Mesodermal cell (in vitro differentiated cells): ENCODE measurements at regions not wholly inside any gene's neighbourhood (a gene's known extent, or its start where the extent isn't known, plus 50 kb on each side); places are given as distances from the start of the nearest gene placed in this dataset.
"Not testable (repeated sequence)": the region's sequence is repeated elsewhere in the genome, so short reads cannot be mapped to it uniquely, and the experiment has no call there.

ENCODE experiments used
- H3K27ac ChIP-seq: 2 replicates; pipeline ENCODE4 v1.7.0; 2013; ENCODE audit warnings: mild to moderate bottlenecking, low read depth, low read length, moderate library complexity; ENCODE audit not compliant: severe bottlenecking
- H3K36me3 ChIP-seq: 2 replicates; pipeline ENCODE4 v1.7.1; 2013; ENCODE audit warnings: mild to moderate bottlenecking, low read length, moderate library complexity; ENCODE audit not compliant: control insufficient read depth, insufficient read depth
- H3K4me1 ChIP-seq: one replicate; pipeline ENCODE4 v1.7.1; 2013; ENCODE audit warnings: mild to moderate bottlenecking, low read length; ENCODE audit not compliant: insufficient read depth, control insufficient read depth, poor library complexity, severe bottlenecking
- H3K4me3 ChIP-seq: 2 replicates; pipeline ENCODE4 v1.7.0; 2013; ENCODE audit warnings: low read length, control low read depth, mild to moderate bottlenecking; ENCODE audit not compliant: insufficient read depth, poor library complexity, severe bottlenecking; ENCODE audit errors: extremely low read depth
- H3K9me3 ChIP-seq: 2 replicates; pipeline ENCODE4 v1.7.1; 2013; ENCODE audit warnings: mild to moderate bottlenecking, low read length, moderate library complexity; ENCODE audit not compliant: control insufficient read depth
- WGBS, 2 experiments: methylation state at CpG; one replicate each; pipeline ENCODE4 v1.1.5; 2013; ENCODE audit warnings: missing lambda C conversion rate in 2 of 2; ENCODE audit not compliant: insufficient coverage in 2 of 2; 5-methylcytosine and 5-hydroxymethylcytosine counted together

GRCh38 chr5:122599000-122599399 lies 175.9 kb upstream of the SNX2 start:
- H3K4me1 ChIP-seq, result no peaks in the 10 kb centered on the region
- no peak overlapping the region for H3K27ac ChIP-seq
- H3K4me3 ChIP-seq, result no peak overlapping the region
- peaks cover 10% of the 10 kb centered on the region for H3K9me3 ChIP-seq
- no peaks in the 10 kb centered on the region for H3K36me3 ChIP-seq

GRCh38 chr5:122600924-122601323 lies 174.0 kb upstream of the SNX2 start:
- no peak overlapping the region for H3K27ac ChIP-seq
- H3K36me3 ChIP-seq, result no peaks in the 10 kb centered on the region
- no peaks in the 10 kb centered on the region for H3K4me1 ChIP-seq
- peaks cover 10% of the 10 kb centered on the region for H3K9me3 ChIP-seq
- H3K4me3 ChIP-seq, result no peak overlapping the region
- 87 to 100% methylated on average over 1 of the region's 1 CpG for WGBS, 2 experiments

- H3K27ac ChIP-seq, result no peak overlapping the region
- no peaks in the 10 kb centered on the region for H3K4me1 ChIP-seq
- no peaks in the 10 kb centered on the region for H3K36me3 ChIP-seq
- 78% methylated on average over 1 of the region's 1 CpG; no CpG with 5 or more reads in 1 of the 2 experiments for WGBS, 2 experiments
- H3K9me3 ChIP-seq, result peaks cover 10% of the 10 kb centered on the region
- no peak overlapping the region for H3K4me3 ChIP-seq
Observed at GRCh38 chr5:122602700-122603099, 172.2 kb upstream of the SNX2 start.

GRCh38 chr5:122605236-122605635 lies 169.6 kb upstream of the SNX2 start:
- H3K36me3 ChIP-seq, result no peaks in the 10 kb centered on the region
- 94 to 100% methylated on average over 2 to 3 of the region's 4 CpGs for WGBS, 2 experiments

GRCh38 chr5:122607818-122608217 lies 167.1 kb upstream of the SNX2 start:
- no peaks in the 10 kb centered on the region for H3K36me3 ChIP-seq
- no peak overlapping the region for H3K4me3 ChIP-seq
- no peaks in the 10 kb centered on the region for H3K9me3 ChIP-seq
- H3K4me1 ChIP-seq, result no peaks in the 10 kb centered on the region
- no peak overlapping the region for H3K27ac ChIP-seq
- no CpG with 5 or more reads among the region's 3 CpGs for WGBS, 2 experiments

More at GRCh38 chr5:122605236-122605635, 169.6 kb upstream of the SNX2 start:
- Histone ChIP-seq H3K4me1 (no peaks in the 10 kb centered on the region), H3K9me3 (peaks cover 10% of the 10 kb centered on the region), H3K27ac (no peak overlapping the region), H3K4me3 (no peak overlapping the region)

GRCh38 chr5:122608222-122608621 lies 166.7 kb upstream of the SNX2 start:
- Histone ChIP-seq H3K4me1 (no peaks in the 10 kb centered on the region), H3K4me3 (no peak overlapping the region), H3K27ac (no peak overlapping the region), H3K9me3 (no peaks in the 10 kb centered on the region), H3K36me3 (no peaks in the 10 kb centered on the region)
- WGBS, 2 experiments, result 100% methylated on average over 1 of the region's 3 CpGs; no CpG with 5 or more reads in 1 of the 2 experiments

- no peaks in the 10 kb centered on the region for H3K9me3 ChIP-seq
- H3K4me1 ChIP-seq, result no peaks in the 10 kb centered on the region
- no peak overlapping the region for H3K27ac ChIP-seq
- no CpG with 5 or more reads among the region's 2 CpGs for WGBS, 2 experiments
- H3K36me3 ChIP-seq, result no peaks in the 10 kb centered on the region
- H3K4me3 ChIP-seq, result no peak overlapping the region
Observed at GRCh38 chr5:122611406-122611805, 163.5 kb upstream of the SNX2 start.

- H3K9me3 ChIP-seq, result no peaks in the 10 kb centered on the region
- no peak overlapping the region for H3K4me3 ChIP-seq
- no peak overlapping the region for H3K27ac ChIP-seq
- no peaks in the 10 kb centered on the region for H3K36me3 ChIP-seq
- 69 to 93% methylated on average over 3 of the region's 5 CpGs for WGBS, 2 experiments
- no peaks in the 10 kb centered on the region for H3K4me1 ChIP-seq
Observed at GRCh38 chr5:122612901-122613300, 162.0 kb upstream of the SNX2 start.

GRCh38 chr5:122615146-122615545 lies 159.7 kb upstream of the SNX2 start:
- no peak overlapping the region for H3K4me3 ChIP-seq
- no peak overlapping the region for H3K27ac ChIP-seq
- no CpG with 5 or more reads among the region's 1 CpG for WGBS, 2 experiments
- no peaks in the 10 kb centered on the region for H3K4me1 ChIP-seq
- no peaks in the 10 kb centered on the region for H3K9me3 ChIP-seq
- H3K36me3 ChIP-seq, result no peaks in the 10 kb centered on the region

GRCh38 chr5:122615832-122616231 lies 159.0 kb upstream of the SNX2 start:
- Histone ChIP-seq H3K27ac (no peak overlapping the region), H3K36me3 (no peaks in the 10 kb centered on the region), H3K9me3 (no peaks in the 10 kb centered on the region), H3K4me3 (no peak overlapping the region), H3K4me1 (no peaks in the 10 kb centered on the region)

- not testable (repeated sequence) for H3K9me3 ChIP-seq, H3K4me3 ChIP-seq, H3K27ac ChIP-seq, H3K4me1 ChIP-seq, H3K36me3 ChIP-seq
- 87 to 88% methylated on average over 2 to 5 of the region's 5 CpGs for WGBS, 2 experiments
Observed at GRCh38 chr5:122618046-122618445, 156.8 kb upstream of the SNX2 start.

GRCh38 chr5:122620768-122621167 lies 154.1 kb upstream of the SNX2 start:
- H3K4me1 ChIP-seq, H3K4me3 ChIP-seq, H3K36me3 ChIP-seq, H3K9me3 ChIP-seq, H3K27ac ChIP-seq: not testable (repeated sequence)
- WGBS, 2 experiments, result 73 to 90% methylated on average over 2 of the region's 4 CpGs
